HG02759 (cell line): ENCODE measurements at regions not wholly inside any gene's neighbourhood (a gene's known extent, or its start where the extent isn't known, plus 50 kb on each side); places are given as distances from the start of the nearest gene placed in this dataset.
"Not testable (repeated sequence)": the region's sequence is repeated elsewhere in the genome, so short reads cannot be mapped to it uniquely, and the experiment has no call there.

Source experiments
- ATAC-seq: cut with Tn5 transposase; IDR thresholded peaks from one replicate; pipeline ENCODE4 v1.9.1; 2021; ENCODE audit warnings: mild to moderate bottlenecking, moderate library complexity; ENCODE audit not compliant: unreplicated experiment

DNA sequence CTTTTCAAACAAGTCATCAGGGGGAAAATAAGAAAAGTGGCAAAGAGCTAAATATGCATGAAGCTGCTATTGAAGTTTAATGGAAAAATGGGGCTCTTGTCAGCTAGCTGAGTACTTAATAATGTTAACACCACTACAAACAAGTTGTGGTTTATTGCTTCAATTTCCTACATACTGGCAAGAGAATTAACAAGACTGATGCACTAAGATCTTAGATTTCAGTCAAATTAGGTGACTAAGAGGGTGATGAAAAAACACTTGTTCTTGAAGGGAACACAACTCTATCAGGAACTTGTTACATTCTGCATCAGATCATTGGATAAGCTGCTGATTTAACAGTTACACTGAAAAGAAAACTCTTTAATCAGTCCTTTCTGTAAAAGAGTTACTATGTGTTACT lies 234.6 kb upstream of the AFF2 start:
- no peak for ATAC-seq

- no peak for ATAC-seq
These were observed 231.7 kb upstream of the AFF2 start for GRCh38 chrX:148268673-148269072.

DNA sequence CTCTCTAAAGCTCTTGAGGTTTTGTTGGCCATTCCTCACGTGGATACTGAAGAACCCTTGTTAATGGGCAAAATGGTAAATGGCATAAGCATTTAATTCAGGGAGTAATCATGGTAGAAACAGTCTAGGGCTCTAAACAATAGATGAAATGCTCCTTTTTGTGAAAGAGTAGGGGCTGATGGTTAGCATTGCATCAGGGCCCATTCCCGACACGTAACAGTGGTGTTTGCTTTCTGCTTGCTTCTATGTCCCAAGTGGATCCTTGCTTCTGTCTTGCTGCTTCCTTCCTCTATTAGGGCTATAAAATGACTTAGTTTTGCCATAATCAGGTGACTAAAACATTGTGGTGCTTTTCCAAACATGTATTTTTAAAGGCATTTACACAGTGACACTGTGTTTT lies 230.9 kb upstream of the AFF2 start:
- no peak for ATAC-seq

GRCh38 chrX:148270499-148270898 lies 229.9 kb upstream of the AFF2 start:
- ATAC-seq: no peak

DNA sequence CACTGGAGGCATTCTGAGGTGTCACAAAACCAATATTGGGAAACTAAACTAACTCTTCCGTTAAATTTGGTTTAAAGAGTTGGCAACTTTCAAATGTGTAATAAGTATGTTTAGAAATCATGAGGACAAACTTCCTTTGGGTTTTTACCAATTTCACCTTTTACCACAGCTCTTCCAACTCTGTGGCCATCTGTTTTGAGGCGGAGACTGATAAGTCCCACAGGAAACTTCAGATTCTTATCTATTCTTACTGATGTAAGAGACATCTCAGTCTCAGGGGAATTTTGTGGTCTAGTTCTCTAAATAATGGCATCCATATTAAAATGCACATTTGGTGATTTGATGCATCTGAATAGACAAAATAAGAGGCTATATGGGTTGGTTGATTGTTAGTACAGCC lies 229.2 kb upstream of the AFF2 start:
- no peak for ATAC-seq

- ATAC-seq: no peak
These were observed 218.5 kb upstream of the AFF2 start for GRCh38 chrX:148281920-148282319.

GRCh38 chrX:148282504-148282903 lies 217.9 kb upstream of the AFF2 start:
- no peak for ATAC-seq

DNA sequence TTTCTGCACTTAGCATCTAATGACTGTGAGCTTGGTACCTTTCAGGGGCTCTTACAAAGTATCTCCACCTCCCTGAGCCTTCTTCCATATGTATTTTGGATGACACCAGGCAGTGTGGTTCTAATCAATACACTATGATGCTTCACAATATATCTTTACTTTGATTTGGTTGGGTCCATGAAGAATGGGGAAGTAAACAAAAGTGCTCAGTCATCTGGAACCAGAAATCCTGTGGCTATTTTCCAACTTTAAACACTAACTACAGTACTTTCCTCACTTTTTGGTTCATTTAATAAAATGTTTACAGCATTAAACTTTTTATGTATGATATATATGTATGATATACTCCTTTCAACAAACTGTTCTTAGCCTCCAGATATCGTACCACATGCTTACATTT lies 216.4 kb upstream of the AFF2 start:
- no peak for ATAC-seq

- no peak for ATAC-seq
These were observed 215.6 kb upstream of the AFF2 start for GRCh38 chrX:148284821-148285220.

- ATAC-seq: no peak
These were observed 212.0 kb upstream of the AFF2 start for GRCh38 chrX:148288451-148288850.

- ATAC-seq: no peak
These were observed 210.4 kb upstream of the AFF2 start for GRCh38 chrX:148290041-148290440.

GRCh38 chrX:148290931-148291330 lies 209.5 kb upstream of the AFF2 start:
- ATAC-seq: no peak

DNA sequence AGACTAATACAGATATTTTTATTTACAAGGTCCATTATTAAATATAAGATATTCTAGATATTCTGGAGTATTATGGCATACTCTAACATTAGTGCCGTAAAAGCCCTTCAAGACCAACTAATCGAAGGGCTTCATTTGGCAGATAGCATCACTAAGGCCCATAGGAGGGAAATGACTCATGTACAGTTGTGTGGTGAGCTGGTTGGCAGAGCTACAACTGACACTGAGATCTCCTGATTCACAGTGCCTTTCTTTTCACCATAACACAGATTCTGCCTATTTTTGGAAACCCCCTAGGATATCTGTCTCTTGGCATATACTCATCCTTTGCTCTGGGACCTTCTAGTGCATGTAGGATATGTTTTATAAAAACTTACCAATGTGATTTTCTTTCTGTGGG lies 201.7 kb upstream of the AFF2 start:
- ATAC-seq: no peak

DNA sequence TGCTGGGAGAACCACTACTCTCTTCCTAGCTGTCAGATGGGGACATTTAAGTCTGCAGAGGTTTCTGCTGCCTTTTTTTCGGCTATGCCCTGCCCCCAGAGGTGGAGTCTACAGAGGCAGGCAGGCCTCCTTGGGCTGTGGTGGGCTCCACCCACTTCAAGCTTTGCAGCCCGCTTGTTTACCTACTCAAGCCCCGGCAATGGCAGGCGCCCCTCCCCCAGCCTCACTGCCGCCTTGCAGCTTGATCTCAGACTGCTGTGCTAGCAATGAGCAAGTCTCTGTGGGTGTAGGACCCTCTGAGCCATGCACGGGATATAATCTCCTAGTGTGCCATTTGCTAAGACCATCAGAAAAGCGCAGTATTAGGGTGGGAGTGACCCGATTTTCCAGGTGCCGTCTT lies 195.2 kb upstream of the AFF2 start:
- not testable (repeated sequence) for ATAC-seq

DNA sequence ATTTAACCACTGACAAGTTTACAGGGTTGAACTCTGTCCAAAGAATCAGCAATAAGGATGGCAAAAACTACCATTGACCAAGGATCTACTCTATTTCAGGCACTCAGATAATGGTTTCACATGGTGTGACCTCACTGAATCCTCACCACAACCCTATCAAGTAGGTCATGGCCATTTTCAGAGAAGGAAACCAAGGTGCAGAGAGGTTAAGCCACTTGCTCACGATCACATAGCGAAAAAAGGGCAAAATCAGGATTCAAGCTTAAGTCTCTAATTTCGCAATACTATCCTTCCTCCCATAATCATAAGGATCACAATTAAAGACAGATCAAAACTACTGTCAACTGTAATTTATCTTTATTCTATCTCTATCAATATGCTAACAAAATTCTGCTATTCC lies 191.0 kb upstream of the AFF2 start:
- no peak for ATAC-seq

- no peak for ATAC-seq
These were observed 189.8 kb upstream of the AFF2 start for GRCh38 chrX:148310426-148311165.

- ATAC-seq: no peak
These were observed 188.9 kb upstream of the AFF2 start for GRCh38 chrX:148311544-148311943.

GRCh38 chrX:148314876-148315275 lies 185.5 kb upstream of the AFF2 start:
- no peak for ATAC-seq

DNA sequence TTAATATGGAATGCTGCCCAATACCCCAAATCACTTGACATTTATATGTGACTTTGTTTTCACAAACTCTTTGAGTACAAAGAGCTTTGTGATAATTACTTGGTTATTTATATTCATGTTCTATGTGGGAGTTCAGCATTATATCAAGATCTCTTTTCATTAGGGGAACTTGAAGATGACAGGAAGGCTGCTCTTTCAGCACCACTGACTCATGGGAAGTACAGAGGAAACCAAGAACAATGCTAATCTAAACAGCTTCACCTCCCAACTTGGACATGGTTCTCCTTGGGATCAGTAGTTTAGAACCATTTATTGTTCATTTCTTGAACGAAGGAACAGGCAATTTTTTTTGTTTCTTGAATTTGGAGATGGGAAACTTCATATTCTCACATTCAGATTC lies 184.0 kb upstream of the AFF2 start:
- ATAC-seq: no peak

- ATAC-seq: no peak
These were observed 177.5 kb upstream of the AFF2 start for GRCh38 chrX:148322906-148323305.

DNA sequence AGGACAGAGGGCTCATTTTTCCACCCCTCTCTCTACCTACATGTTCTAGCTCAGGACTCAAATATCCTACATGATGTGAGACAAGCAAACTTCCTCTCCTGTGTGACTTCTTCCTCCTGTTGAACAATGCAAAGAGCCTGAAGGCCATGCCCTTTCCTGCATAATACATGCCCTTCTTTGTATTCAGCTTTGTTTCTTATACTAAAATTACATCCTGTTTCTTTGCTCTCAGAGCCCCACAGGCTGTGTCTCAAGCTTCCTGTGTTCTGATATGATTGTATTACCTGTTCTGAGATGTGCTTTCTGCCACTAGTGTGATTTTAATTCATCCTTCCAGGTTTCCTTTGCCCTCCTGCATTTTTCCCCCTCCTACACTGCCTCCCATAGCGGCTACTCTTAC lies 166.4 kb upstream of the AFF2 start:
- ATAC-seq: no peak

DNA sequence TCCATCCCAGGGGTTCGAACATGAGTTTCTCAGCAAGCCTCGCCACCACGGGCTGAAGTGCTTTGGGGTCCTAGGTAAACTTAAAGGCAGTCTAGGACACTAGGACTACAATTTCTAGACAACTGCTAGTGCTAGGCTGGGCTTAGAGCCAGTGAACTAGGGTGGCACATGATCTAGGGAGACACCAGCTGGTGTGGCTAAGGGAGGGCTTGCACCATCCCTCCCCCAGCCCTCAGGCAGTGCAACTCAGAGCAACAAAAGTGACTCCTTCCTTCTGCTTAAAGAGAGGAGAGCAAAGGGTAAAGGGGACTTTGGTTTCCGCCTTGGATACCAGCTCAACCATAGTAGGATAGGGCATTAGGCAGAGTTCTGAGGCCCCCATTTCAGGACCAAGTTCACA lies 162.5 kb upstream of the AFF2 start:
- ATAC-seq: no peak

DNA sequence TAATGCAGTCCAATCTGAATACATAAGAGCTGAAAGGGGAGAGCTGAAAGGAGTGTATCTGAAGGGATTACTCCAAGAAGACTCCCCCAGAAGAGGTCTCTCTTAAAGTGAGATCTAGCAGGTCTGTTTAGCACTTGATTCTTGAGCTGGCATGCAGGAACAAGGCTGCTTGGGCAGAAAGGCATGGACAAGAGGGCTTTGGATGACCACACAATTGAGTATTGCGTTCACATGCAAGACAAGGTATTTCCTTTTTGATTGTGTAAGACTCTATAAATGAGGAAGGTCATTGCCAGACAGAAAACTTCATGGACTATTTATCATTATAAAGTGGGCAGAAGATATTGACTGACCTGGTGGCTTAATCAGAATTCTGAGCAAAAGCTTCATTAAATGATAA lies 145.5 kb upstream of the AFF2 start:
- ATAC-seq: no peak
